Peyer's patch (tissue), 4 donors: ENCODE measurements at regions not wholly inside any gene's neighbourhood (a gene's known extent, or its start where the extent isn't known, plus 50 kb on each side); places are given as distances from the start of the nearest gene placed in this dataset.
"Not testable (repeated sequence)": the region's sequence is repeated elsewhere in the genome, so short reads cannot be mapped to it uniquely, and the experiment has no call there.

Source experiments
- DNase-seq, 3 donors: peaks; one replicate each; pipeline ENCODE4 v3.0.0-alpha.2; 2017 to 2019
- H3K27ac ChIP-seq, 4 donors: fragments of 200-600 bp; sonication (generic); one replicate each; pipeline ENCODE4 v1.5.1; 2016 to 2019
- H3K27me3 ChIP-seq, 2 donors: fragments of 200-600 bp; sonication (generic); one replicate each; pipeline ENCODE4 v1.5.1; 2019
- H3K36me3 ChIP-seq, 3 donors: fragments of 200-600 bp; sonication (generic); one replicate each; pipeline ENCODE4 v1.5.1; 2016 to 2019
- H3K4me1 ChIP-seq, 4 donors: fragments of 200-600 bp; sonication (generic); one replicate each; pipeline ENCODE4 v1.5.1; 2016 to 2019
- H3K4me3 ChIP-seq, 4 donors: fragments of 200-600 bp; sonication (generic); 1 replicate in 3 of 4; 2 replicates in 1 of 4; pipeline ENCODE4 v1.5.1; 2016 to 2019; ENCODE audit warnings: mild to moderate bottlenecking in 1 of 4
- H3K9me3 ChIP-seq, 4 donors: fragments of 200-600 bp; sonication (generic); one replicate each; pipeline ENCODE4 v1.5.1; 2016 to 2019; ENCODE audit warnings: mild to moderate bottlenecking in 1 of 4
- CTCF ChIP-seq, 6 experiments: fragments of 450-650 bp in 4 of 6; fragments of 200-600 bp in 2 of 6; sonication (generic) in 1 of 6; IDR thresholded peaks; one replicate each; pipeline ENCODE4 v1.5.1; 2017 to 2019; ENCODE audit warnings: antibody characterized with exemption in 6 of 6, mild to moderate bottlenecking in 3 of 6, moderate library complexity in 1 of 6
- POLR2A ChIP-seq, 2 donors: fragments of 450-650 bp; IDR thresholded peaks; one replicate each; pipeline ENCODE4 v1.5.1; 2017; ENCODE audit warnings: antibody characterized with exemption in 2 of 2, mild to moderate bottlenecking in 2 of 2, moderate library complexity in 2 of 2

GRCh38 chr7:84722086-84722485 lies 464.8 kb downstream of the SEMA3D start:
- TF ChIP-seq POLR2A (IDR thresholded peaks at IDR 0.05) (no peak), CTCF (IDR thresholded peaks at IDR 0.05) (no peak)
- Histone ChIP-seq H3K9me3 (no peaks in the 10 kb centered on the region), H3K4me3 (no peak overlapping the region), H3K27me3 (no peaks in the 10 kb centered on the region), H3K27ac (no peak overlapping the region), H3K4me1 (no peaks in the 10 kb centered on the region), H3K36me3 (no peaks in the 10 kb centered on the region)
- DNase-seq = no peak

GRCh38 chr7:84720456-84721097 lies 466.3 kb downstream of the SEMA3D start:
- TF ChIP-seq CTCF (IDR thresholded peaks at IDR 0.05) (no peak), POLR2A (IDR thresholded peaks at IDR 0.05) (no peak)
- Histone ChIP-seq H3K36me3 (no peaks in the 10 kb centered on the region), H3K4me3 (no peak overlapping the region), H3K27ac (no peak overlapping the region), H3K4me1 (no peaks in the 10 kb centered on the region), H3K9me3 (no peaks in the 10 kb centered on the region), H3K27me3 (no peaks in the 10 kb centered on the region)
- DNase-seq = no peak

- no peak for DNase-seq
- no peak for TF ChIP-seq CTCF (IDR thresholded peaks at IDR 0.05)
- no peak for TF ChIP-seq POLR2A (IDR thresholded peaks at IDR 0.05)
- H3K27me3 ChIP-seq = no peaks in the 10 kb centered on the region
- H3K9me3 ChIP-seq = no peaks in the 10 kb centered on the region
- H3K4me3 ChIP-seq = no peak overlapping the region
- H3K4me1 ChIP-seq = no peaks in the 10 kb centered on the region
- H3K27ac ChIP-seq = no peak overlapping the region
- H3K36me3 ChIP-seq = no peaks in the 10 kb centered on the region
These were observed 472.1 kb downstream of the SEMA3D start for GRCh38 chr7:84714765-84715164.

- DNase-seq = no peak
- TF ChIP-seq POLR2A (IDR thresholded peaks at IDR 0.05) (no peak), CTCF (IDR thresholded peaks at IDR 0.05) (no peak)
- Histone ChIP-seq H3K4me3 (no peak overlapping the region), H3K27ac (no peak overlapping the region), H3K9me3 (no peaks in the 10 kb centered on the region), H3K36me3 (no peaks in the 10 kb centered on the region), H3K27me3 (no peaks in the 10 kb centered on the region), H3K4me1 (no peaks in the 10 kb centered on the region)
These were observed 474.3 kb downstream of the SEMA3D start for GRCh38 chr7:84712374-84713121.

- H3K4me1 ChIP-seq = not testable (repeated sequence)
These were observed 476.3 kb downstream of the SEMA3D start for GRCh38 chr7:84710538-84710937.

GRCh38 chr7:84705706-84706105 lies 481.1 kb downstream of the SEMA3D start:
- TF ChIP-seq POLR2A (IDR thresholded peaks at IDR 0.05) (no peak), CTCF (IDR thresholded peaks at IDR 0.05) (no peak)
- H3K9me3 ChIP-seq = no peaks in the 10 kb centered on the region
- H3K27me3 ChIP-seq = no peaks in the 10 kb centered on the region
- no peaks in the 10 kb centered on the region for H3K4me1 ChIP-seq
- DNase-seq = peak in 1 of 3 donors; percentile 46
- no peak overlapping the region for H3K27ac ChIP-seq
- no peak overlapping the region for H3K4me3 ChIP-seq
- H3K36me3 ChIP-seq = no peaks in the 10 kb centered on the region

More at GRCh38 chr7:84710538-84710937, 476.3 kb downstream of the SEMA3D start:
- H3K9me3 ChIP-seq, H3K36me3 ChIP-seq, H3K27ac ChIP-seq, H3K4me3 ChIP-seq, DNase-seq, H3K27me3 ChIP-seq: not testable (repeated sequence)
